ENCODE measurements at regions not wholly inside any gene's neighbourhood (a gene's known extent, or its start where the extent isn't known, plus 50 kb on each side); places are given as distances from the start of the nearest gene placed in this dataset.

GRCh38 chr9:126216826-126217225 is 109.8 kb upstream of the MVB12B start:
- TF ChIP-seq, protein P1, sequence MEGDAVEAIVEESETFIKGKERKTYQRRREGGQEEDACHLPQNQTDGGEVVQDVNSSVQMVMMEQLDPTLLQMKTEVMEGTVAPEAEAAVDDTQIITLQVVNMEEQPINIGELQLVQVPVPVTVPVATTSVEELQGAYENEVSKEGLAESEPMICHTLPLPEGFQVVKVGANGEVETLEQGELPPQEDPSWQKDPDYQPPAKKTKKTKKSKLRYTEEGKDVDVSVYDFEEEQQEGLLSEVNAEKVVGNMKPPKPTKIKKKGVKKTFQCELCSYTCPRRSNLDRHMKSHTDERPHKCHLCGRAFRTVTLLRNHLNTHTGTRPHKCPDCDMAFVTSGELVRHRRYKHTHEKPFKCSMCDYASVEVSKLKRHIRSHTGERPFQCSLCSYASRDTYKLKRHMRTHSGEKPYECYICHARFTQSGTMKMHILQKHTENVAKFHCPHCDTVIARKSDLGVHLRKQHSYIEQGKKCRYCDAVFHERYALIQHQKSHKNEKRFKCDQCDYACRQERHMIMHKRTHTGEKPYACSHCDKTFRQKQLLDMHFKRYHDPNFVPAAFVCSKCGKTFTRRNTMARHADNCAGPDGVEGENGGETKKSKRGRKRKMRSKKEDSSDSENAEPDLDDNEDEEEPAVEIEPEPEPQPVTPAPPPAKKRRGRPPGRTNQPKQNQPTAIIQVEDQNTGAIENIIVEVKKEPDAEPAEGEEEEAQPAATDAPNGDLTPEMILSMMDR (IDR thresholded peaks at IDR 0.05; ENCODE audit: low read depth, low read length, missing input control): no peak
- TF ChIP-seq SP1 (IDR thresholded peaks at IDR 0.05) (no peak), ATF3 (IDR thresholded peaks at IDR 0.05) (no peak), TAF1 (conservative IDR thresholded peaks at IDR 0.05) (no peak), NR2F2 (IDR thresholded peaks at IDR 0.05) (no peak), REST (IDR thresholded peaks at IDR 0.05) (no peak), YY1 (IDR thresholded peaks at IDR 0.05) (no peak), JUND (IDR thresholded peaks at IDR 0.05) (no peak), RXRA (IDR thresholded peaks at IDR 0.05) (no peak), HNF4G (IDR thresholded peaks at IDR 0.05) (no peak), FOXA2 (IDR thresholded peaks at IDR 0.05) (no peak), HNF4A (conservative IDR thresholded peaks at IDR 0.05) (no peak)
- TF ChIP-seq, protein P2, sequence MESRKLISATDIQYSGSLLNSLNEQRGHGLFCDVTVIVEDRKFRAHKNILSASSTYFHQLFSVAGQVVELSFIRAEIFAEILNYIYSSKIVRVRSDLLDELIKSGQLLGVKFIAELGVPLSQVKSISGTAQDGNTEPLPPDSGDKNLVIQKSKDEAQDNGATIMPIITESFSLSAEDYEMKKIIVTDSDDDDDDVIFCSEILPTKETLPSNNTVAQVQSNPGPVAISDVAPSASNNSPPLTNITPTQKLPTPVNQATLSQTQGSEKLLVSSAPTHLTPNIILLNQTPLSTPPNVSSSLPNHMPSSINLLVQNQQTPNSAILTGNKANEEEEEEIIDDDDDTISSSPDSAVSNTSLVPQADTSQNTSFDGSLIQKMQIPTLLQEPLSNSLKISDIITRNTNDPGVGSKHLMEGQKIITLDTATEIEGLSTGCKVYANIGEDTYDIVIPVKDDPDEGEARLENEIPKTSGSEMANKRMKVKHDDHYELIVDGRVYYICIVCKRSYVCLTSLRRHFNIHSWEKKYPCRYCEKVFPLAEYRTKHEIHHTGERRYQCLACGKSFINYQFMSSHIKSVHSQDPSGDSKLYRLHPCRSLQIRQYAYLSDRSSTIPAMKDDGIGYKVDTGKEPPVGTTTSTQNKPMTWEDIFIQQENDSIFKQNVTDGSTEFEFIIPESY (IDR thresholded peaks at IDR 0.05): no peak
